Mucosa of descending colon (tissue), 3 donors: ENCODE measurements at regions not wholly inside any gene's neighbourhood (a gene's known extent, or its start where the extent isn't known, plus 50 kb on each side); places are given as distances from the start of the nearest gene placed in this dataset.

Experiments used
- ATAC-seq: fragments of 200-7000 bp; cut with Tn5 transposase; one replicate; pipeline ENCODE4 v1.9.1; 2020; ENCODE audit warnings: mild to moderate bottlenecking, moderate library complexity
- DNase-seq, 3 donors: peaks; one replicate each; pipeline ENCODE4 v3.0.0-alpha.2; 2020
- H3K36me3 ChIP-seq: fragments of 200-600 bp; one replicate; pipeline ENCODE4 v1.8.0; 2021; ENCODE audit warnings: low read depth, mild to moderate bottlenecking
- H3K4me1 ChIP-seq: fragments of 200-600 bp; one replicate; pipeline ENCODE4 v1.8.0; 2021; ENCODE audit warnings: low read depth, mild to moderate bottlenecking
- H3K4me3 ChIP-seq: fragments of 200-600 bp; one replicate; pipeline ENCODE4 v1.8.0; 2021; ENCODE audit warnings: mild to moderate bottlenecking
- H3K9me3 ChIP-seq: fragments of 200-600 bp; one replicate; pipeline ENCODE4 v1.8.0; 2021; ENCODE audit warnings: mild to moderate bottlenecking
- intact Hi-C, 2 donors: fragments of 100-400 bp; cut with DNase I in 1 of 2; cut with micrococcal nuclease in 1 of 2; formaldehyde crosslinking; loops; one replicate each; pipeline versions ENCODE4 v1.11.0 to v1.11.1; 2022; cut with DNase I, micrococcal nuclease
- TF ChIP-seq, protein P1 (sequence below): fragments of 200-600 bp; IDR thresholded peaks from one replicate; pipeline ENCODE4 v1.8.0; 2022; ENCODE audit warnings: antibody characterized with exemption, mild to moderate bottlenecking
- donor health status: DM: no; HTN: no; CAD: no; lungs with moderate emphysema.
- donor health status: DM: no; HTN: no; CAD: no.
- donor health status: DM: no; HTN: yes; CAD: no.

DNA sequence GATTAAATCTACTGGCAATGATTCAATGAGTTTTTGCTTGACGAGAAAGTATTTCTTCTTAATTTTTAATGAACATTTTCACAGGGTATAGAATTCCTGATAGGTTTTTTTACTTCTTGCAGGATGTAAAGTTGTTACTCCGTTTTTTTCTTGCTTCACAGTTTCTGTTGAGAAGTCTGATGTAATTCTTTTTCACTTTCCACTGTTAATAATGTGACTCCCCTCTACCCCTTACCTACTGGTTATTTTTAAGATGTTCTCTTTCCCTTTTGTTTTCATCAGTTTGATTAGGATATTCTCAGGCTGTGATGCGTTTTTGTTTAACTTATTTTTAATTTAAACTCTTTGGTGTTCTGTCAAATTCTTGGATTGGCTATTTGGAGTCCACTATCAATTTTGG is 933.9 kb upstream of the PIK3C3 start:
- no peaks in the 10 kb centered on the region for H3K36me3 ChIP-seq
- DNase-seq (no peak), ATAC-seq (no peak)
- no peaks in the 10 kb centered on the region for H3K4me1 ChIP-seq
- no peak overlapping the region for H3K4me3 ChIP-seq
- TF ChIP-seq, protein P1, sequence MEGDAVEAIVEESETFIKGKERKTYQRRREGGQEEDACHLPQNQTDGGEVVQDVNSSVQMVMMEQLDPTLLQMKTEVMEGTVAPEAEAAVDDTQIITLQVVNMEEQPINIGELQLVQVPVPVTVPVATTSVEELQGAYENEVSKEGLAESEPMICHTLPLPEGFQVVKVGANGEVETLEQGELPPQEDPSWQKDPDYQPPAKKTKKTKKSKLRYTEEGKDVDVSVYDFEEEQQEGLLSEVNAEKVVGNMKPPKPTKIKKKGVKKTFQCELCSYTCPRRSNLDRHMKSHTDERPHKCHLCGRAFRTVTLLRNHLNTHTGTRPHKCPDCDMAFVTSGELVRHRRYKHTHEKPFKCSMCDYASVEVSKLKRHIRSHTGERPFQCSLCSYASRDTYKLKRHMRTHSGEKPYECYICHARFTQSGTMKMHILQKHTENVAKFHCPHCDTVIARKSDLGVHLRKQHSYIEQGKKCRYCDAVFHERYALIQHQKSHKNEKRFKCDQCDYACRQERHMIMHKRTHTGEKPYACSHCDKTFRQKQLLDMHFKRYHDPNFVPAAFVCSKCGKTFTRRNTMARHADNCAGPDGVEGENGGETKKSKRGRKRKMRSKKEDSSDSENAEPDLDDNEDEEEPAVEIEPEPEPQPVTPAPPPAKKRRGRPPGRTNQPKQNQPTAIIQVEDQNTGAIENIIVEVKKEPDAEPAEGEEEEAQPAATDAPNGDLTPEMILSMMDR, result no peak
- no peaks in the 10 kb centered on the region for H3K9me3 ChIP-seq
- intact Hi-C loops, result no loop called here

DNA sequence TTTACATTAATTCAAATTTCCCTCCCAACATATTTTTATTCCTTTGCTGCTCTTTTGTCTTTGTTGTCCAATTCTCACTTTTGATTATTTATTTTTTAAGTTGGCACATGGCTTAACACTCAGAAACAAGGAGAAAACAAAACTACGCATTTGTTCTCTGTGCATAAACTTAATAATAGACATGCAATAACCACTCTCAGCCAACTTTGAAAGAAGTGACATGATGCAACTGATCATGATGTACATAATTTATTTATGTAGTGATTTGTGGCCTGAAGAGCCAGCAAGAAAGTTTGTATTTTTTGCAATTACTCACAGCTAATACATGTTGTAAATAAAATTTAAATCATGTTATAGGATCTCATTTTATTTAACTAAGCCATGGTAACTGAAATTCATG is 942.8 kb upstream of the PIK3C3 start:
- no peak overlapping the region for H3K4me3 ChIP-seq
- DNase-seq, result no peak
- TF ChIP-seq, protein P1, result no peak
- no peaks in the 10 kb centered on the region for H3K36me3 ChIP-seq
- intact Hi-C loops, result no loop called here
- no peaks in the 10 kb centered on the region for H3K9me3 ChIP-seq
- no peak for ATAC-seq
- H3K4me1 ChIP-seq, result no peaks in the 10 kb centered on the region

DNA sequence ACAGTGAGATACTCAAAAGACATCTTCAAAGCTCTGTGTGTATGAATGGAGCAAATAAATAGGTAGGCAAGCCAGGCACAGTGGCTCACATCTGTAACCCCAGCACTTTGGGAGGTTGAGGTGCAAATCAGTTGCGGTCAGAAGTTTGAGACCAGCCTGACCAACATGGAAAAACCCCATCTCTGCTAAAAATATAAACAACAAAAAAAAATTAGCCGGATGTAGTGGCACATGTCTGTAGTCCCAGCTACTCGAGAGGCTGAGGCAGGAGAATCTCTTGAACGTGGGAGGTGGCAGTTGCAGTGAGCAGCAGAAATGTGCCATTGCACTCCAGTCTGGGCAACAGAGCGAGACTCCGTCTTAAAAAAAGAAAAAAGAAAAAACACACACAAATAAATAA is 945.1 kb upstream of the PIK3C3 start:
- DNase-seq (no peak), ATAC-seq (no peak)
- Histone ChIP-seq H3K9me3 (no peaks in the 10 kb centered on the region), H3K4me1 (no peaks in the 10 kb centered on the region), H3K36me3 (no peaks in the 10 kb centered on the region), H3K4me3 (no peak overlapping the region)
- intact Hi-C loops, result no loop called here
- TF ChIP-seq, protein P1, result no peak

DNA sequence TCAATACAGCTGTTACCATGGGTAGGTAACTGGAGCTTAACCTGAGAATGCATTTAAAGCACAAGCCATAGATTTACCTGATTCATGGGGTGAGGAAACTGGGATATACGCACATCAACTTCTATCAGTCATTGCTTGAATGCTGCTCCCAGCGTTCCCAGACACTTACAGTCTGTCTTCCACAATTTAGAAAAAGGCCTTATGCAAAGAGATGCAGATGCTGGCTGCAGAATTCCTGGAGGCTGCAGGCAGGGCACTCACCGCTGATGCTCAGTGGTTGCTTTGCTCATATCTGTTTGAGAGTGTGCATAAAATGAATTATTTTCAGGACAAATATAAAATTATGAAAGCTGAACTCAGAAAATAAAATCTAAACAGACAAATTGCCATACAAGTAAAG is 950.7 kb upstream of the PIK3C3 start:
- no peaks in the 10 kb centered on the region for H3K9me3 ChIP-seq
- no peak overlapping the region for H3K4me3 ChIP-seq
- intact Hi-C loops, result no loop called here
- ATAC-seq (no peak), DNase-seq (no peak)
- no peaks in the 10 kb centered on the region for H3K4me1 ChIP-seq
- TF ChIP-seq, protein P1, result no peak
- no peaks in the 10 kb centered on the region for H3K36me3 ChIP-seq

DNA sequence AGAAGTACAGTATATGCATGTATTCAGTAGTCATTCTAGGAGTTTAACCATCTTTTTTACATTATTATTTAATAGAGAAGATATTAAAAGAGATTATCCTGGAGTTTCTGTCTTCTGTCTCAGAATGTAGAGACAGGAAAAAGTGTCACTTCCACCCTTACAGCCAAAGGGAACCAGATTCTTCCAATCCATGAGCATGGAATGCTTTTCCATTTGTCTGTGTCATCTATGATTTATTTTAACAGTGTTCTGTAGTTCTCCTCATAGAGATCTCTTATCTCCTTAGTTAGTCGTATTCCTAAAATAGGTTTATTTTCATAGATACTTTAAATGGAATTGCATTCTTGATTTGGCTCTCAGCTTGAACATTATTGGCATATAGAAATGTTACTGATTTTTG is 959.5 kb upstream of the PIK3C3 start:
- intact Hi-C loops, result no loop called here
- H3K4me1 ChIP-seq, result no peaks in the 10 kb centered on the region
- DNase-seq (no peak), ATAC-seq (no peak)
- H3K9me3 ChIP-seq, result no peaks in the 10 kb centered on the region
- H3K36me3 ChIP-seq, result no peaks in the 10 kb centered on the region
- TF ChIP-seq, protein P1, result no peak
- no peak overlapping the region for H3K4me3 ChIP-seq

DNA sequence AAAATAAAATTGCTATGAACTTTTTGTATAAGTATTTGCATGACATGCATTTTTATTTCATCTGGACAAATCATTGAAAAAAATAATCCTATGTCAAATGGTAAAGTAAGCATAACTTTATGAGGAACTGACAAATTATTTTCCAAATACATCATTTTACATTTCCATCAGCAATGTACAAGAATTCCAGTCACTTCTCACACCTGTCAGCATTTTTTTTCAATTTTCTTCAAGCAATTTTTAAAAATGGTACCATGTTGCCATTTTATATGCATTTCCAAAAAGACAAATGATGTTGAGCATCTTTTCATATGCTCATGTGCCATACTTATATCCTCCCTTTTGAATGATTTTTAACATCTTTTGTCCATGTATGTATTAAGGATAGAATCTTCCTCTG is 961.7 kb upstream of the PIK3C3 start:
- DNase-seq (no peak), ATAC-seq (no peak)
- H3K4me1 ChIP-seq, result no peaks in the 10 kb centered on the region
- TF ChIP-seq, protein P1, result no peak
- no peak overlapping the region for H3K4me3 ChIP-seq
- no peaks in the 10 kb centered on the region for H3K36me3 ChIP-seq
- intact Hi-C loops, result no loop called here
- H3K9me3 ChIP-seq, result no peaks in the 10 kb centered on the region
